GM12872 (cell line): ENCODE measurements at regions not wholly inside any gene's neighbourhood (a gene's known extent, or its start where the extent isn't known, plus 50 kb on each side); places are given as distances from the start of the nearest gene placed in this dataset.

Source experiments
- TF ChIP-seq, protein P1 (sequence below): IDR thresholded peaks from 3 replicates; pipeline ENCODE4 v1.5.1; 2011; ENCODE audit warnings: low read depth, mild to moderate bottlenecking, low read length, moderate library complexity; ENCODE audit not compliant: insufficient read depth

DNA sequence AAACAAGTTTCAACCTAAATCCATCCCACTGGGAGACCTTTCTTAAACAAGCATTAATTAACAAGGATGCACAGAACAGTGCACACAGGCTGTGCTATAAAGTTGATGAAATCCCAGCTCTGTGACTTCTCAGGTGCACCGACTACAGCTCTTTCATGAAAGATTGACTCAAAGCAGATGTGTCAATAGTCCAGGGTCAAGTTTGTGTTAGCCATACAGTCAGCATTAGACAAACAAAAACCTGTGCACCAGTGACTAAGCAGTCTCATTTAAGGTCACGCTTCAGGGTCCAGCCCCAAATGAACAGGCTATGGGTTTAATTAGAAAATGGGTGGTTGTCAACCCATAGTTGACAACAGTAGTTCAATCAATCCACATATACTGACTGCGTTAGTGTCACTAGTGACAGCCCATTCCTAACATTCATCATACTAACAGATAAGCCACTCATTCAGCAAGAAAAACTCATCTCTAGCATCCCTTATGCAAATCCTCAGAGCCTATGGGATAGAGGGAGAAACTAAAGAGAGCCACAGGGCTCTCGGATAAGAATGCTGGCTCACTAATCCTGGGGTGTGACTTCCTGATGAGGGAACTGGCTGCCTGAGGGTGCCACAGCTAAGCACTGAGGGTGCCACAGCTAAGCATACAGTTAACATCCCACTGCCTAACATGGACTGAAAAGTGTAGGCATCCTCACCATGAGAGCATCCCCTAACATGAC, 84.1 kb downstream of the WNT5A start:
- TF ChIP-seq, protein P1, sequence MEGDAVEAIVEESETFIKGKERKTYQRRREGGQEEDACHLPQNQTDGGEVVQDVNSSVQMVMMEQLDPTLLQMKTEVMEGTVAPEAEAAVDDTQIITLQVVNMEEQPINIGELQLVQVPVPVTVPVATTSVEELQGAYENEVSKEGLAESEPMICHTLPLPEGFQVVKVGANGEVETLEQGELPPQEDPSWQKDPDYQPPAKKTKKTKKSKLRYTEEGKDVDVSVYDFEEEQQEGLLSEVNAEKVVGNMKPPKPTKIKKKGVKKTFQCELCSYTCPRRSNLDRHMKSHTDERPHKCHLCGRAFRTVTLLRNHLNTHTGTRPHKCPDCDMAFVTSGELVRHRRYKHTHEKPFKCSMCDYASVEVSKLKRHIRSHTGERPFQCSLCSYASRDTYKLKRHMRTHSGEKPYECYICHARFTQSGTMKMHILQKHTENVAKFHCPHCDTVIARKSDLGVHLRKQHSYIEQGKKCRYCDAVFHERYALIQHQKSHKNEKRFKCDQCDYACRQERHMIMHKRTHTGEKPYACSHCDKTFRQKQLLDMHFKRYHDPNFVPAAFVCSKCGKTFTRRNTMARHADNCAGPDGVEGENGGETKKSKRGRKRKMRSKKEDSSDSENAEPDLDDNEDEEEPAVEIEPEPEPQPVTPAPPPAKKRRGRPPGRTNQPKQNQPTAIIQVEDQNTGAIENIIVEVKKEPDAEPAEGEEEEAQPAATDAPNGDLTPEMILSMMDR, result no peak

DNA sequence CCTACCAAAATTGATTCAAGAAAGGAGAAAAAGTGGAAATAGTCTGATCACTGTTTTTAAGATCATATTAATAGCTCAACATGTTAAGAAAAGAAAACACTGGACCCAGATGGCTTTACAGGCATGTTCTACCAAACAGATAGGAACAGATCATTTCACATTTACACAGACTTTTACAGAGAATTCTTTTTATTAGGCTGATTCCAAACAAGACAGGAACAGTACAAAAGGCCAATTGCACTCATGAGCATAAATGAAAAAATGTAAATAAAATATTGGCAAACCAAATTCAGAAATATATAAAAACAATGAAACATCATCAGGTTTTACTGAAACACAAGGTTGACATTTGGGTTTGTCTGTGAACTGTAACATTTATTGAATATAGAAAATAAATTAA, 106.5 kb downstream of the WNT5A start:
- TF ChIP-seq, protein P1, result no peak

DNA sequence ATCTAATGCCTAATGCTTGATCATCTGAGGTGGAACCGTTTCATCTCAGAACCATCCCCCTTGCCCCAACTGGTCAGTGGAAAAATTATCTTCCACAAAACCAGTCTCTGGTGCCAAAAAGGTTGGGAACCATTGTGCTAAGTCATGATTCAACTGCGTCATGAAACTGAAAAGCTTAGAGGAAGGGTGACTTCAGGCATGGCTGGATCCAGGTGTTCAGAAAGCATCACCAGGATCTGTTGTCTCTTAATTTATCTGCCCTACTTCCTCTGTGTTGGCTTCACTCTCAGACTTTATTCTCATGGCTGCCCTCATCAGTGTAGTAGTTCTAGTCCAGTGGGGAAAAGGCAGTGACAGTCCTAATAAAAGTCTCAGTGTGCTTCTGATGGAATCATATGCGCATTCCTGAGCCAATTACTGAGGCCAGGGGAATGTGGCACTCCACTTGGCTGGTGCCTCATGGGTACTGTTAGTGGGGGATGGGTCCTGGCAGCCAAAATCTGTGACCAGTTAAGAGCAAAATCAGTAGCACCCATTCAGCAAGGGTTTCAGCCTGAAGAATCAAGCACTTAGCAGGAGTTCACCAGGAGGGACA, 110.3 kb downstream of the WNT5A start:
- TF ChIP-seq, protein P1, result no peak

DNA sequence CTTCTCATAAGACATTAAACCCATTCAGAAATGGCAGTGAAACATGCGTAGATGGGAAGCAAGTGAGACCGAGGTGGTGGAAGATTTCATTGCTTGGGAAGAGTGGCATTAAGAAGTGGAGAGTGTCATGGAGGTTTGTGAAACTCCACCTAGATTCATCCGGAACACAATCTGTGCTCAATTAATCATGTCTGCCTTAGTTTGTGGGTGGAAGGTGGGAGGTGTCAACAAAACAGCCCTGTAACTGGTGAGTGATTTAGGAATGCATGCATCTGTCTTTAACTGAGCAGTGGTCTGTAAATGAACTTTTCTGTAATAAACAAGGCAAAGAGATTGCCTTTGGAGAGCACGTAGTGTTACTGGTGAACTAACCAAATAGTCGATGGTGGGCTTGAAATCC, 113.7 kb downstream of the WNT5A start:
- TF ChIP-seq, protein P1, result no peak

DNA sequence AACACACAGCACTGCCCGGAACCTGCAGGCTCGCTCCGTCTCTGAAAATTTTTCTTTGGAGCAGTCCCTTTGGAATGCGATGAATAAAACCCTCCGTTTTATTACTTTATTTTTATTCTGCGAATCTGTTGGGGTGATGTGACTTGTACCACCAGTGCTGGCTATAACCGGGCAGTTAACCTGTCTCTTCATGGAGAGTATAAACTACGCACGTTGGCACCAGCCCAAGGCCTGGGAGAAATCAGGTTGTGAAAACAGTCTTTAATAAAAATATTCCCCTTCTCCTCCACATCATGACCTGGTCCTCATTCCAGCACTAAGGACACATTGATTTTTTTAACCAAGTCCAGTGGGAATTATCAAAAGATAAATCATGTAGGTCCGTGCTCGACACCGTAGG, 116.8 kb downstream of the WNT5A start:
- TF ChIP-seq, protein P1, result no peak

DNA sequence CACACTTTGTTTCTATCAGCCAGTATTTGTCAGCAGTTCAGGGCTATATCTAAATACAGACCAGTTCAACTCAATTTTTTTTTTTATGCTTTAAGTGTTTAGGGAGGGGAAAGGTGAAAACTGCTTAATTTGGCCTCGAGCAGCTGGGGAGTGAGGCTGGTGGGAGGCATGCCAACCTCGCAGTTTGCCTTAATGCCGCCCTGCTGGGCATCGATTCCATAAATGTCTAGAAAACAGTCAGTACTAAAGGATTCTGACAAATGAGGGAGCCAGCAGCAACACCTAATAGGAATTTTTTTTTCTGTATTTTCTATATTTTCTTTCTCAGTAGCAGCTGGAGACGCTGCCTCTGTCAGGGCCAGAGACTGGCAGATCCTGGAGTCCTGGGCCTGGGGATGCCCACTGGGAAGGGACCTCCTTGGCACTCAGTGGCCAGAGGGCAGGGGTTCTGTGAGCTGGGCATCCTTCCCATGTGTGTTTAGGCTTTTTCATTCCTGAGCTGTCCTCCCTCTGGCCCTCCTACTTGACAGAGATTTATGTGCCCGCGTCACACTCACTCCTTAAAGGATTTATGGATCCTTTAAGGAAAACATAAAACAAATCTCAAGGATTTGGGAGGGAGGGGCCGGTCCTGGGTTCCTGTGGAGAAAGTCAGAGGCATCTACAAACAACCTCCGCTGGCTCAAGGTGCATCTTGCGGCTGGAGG, 117.8 kb downstream of the WNT5A start:
- TF ChIP-seq, protein P1, result no peak

DNA sequence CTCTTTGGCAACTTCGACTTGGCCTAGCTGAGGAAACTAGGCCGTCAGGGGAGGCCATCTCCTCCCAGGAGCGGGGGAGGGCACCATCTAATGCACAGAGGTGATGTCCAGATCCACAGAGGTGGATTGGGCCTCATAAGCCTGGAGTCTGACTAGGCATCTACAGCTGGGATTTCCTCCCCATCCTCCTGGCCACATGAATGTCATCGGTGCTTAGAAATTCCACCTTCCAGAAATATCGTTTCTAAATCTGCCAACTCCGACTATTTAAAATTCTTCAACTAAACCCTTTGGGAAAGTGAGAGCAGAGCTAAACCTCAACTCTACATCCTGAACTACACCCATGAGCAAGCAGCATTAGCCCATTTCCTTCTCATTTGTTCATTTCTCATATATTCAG, 118.7 kb downstream of the WNT5A start:
- TF ChIP-seq, protein P1, result no peak
